HL-60/S4 treated with phorbol 12-myristate 13-acetate at 8.2 ng/mL for 4 days and 3 days (cell line): ENCODE measurements at regions not wholly inside any gene's neighbourhood (a gene's known extent, or its start where the extent isn't known, plus 50 kb on each side); places are given as distances from the start of the nearest gene placed in this dataset.

Experiments used
- in situ Hi-C: fragments of 300-500 bp; cut with MboI; formaldehyde crosslinking; loops from 2 replicates; pipeline ENCODE4 v1.15.0; 2022; ENCODE audit warnings: low sequenced_read_pairs

DNA sequence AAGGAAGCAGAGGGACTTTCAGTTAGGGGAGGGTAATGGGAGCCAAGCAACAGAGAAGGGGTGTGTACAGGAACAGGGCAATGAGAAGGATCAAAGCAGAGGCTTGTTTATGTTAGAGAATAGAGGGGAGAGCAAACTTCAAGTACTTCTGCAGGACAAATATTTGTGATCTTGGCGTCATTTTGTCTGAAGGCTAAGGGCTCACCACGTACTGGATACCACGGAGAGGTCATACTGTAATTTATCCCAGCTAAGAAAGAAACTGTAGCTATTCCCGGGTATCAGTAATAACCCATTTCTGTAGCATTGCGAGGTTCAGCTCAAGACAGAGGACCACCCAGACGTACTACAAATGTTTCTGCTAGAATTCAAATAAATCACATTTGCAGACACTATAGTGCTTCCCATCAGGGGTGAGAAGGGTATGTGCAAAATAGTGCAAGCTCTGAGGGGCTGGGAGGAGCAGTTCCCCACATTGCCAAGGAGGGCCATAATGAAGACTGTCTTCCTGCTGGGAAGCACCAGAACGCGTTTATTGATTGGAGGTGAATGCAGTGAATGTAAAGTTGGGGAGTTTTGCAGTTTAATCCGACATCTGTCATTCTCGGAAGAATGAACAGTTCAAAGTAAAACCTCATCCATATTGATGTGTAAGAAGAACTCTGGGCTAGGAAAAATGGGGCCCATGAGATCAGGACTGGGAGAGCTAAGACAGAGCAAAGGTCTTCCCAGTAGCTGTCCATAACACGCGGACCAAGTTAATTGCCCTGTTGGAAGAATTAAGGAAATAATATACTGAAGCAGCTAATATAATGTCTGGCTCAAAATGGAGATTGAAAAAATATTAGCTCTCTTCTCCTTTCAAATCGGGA, 136.9 kb downstream of the RWDD3 start:
- in situ Hi-C loops = no loop called here

DNA sequence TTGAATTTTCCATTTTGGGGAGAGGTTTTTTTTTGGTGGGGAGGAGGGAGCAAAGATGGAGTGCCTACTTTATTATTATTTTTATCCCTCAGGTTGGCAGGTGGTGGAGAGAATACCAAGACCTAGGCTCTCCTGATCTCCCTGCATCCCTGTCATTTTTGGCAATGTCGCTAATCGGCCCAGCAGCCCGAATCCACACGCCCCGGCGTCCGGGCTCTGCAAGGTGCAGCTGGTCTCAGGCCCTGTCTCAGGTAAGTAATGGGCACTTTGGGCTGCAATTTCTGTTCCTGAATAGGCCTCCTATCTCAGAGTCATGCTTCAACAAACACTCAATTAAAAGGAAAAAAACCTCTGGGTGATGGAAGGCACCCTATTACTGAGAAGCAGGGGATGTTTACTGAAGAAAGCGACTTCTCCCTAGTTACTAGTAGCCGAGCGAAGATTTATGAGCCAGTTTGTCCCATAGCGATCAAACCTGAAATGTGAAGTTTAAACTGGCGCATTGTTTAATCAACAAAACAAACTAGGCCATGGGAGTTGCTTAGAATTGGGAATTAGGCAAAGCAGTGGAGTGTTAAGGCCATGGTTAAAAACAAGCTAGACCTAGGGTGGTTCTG, 137.8 kb downstream of the RWDD3 start:
- in situ Hi-C loops = no loop called here

DNA sequence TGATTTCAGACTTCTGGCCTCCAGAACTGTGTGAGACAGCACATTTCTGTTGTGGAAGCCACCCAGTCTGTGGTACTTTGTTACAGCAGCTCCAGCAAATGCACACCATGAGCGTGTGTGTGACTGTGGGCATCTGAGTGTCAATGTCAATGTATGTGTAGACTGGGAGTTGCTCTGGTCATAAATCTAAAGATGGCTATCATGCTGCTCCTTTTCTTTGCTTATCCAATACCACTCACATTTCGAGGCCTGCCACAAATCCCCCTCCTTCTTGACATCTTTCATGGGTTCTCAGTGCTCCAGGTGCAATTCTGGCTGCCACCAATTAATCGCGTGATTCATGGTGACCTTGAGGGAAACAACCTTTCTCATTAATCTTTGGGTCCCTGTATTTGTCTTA, 141.2 kb downstream of the RWDD3 start:
- in situ Hi-C loops = no loop called here

DNA sequence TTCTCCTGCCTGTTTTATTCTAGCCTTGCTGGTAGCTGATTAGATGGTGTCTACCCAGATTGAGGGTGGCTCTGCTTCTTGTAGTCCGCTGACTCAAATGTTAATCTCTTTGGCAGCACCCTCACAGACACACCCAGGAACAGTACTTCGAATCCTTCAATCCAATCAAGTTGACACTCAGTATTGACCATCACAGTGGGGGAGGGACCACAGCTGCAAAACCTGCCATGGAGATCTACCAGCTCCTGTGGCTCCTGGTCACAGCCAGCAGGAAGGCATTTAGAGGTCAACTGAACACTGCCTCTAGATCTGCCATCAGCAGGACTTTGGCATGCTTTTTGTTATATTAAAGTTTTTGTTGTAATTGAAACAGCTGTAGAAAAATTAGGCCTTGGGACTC, 146.9 kb downstream of the RWDD3 start:
- in situ Hi-C loops = no loop called here

- in situ Hi-C loops = no loop called here
Observed at GRCh38 chr1:95382000-95382786, 148.2 kb downstream of the RWDD3 start.

DNA sequence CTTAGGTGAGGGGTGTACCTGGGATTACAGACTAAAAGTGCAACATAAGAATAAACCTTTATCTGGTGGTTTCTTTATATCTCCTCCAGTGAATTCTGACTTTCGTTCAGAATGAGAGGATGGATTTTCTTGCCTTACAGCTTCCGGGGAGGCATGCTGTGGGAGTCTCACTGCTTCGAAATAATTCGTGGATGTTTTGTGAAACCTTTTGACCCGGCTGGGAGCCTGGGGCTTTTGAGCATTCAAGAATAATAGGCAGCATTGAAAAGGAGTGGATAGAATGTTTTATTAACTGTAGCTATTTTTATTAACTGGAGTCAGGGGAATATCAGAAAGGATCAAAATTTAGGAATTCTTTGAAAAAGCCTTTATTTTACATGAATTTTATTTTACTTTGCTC, 149.1 kb downstream of the RWDD3 start:
- in situ Hi-C loops = no loop called here

DNA sequence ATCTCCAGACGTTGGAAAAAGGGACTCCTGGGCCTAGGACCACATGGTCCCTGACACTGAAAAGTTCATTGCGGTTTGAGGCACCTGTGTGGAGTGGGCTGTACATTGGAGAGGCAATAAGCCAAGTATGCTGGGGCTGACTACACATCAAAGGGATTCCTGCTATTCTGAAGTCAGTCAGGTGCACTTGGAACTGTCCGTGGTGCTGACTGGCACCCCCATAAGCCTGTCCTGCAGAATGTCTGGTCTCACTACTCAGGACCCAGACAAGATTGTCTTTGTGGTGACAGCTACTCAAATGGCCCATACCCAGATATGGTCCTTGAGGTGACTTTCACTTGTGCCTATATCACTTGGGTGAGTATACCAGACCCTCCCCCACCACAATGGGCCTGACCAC, 150.6 kb downstream of the RWDD3 start:
- in situ Hi-C loops = no loop called here

- in situ Hi-C loops = no loop called here
Observed at GRCh38 chr1:95386371-95386770, 152.4 kb downstream of the RWDD3 start.

GRCh38 chr1:95386915-95387314, 152.9 kb downstream of the RWDD3 start:
- in situ Hi-C loops = no loop called here

DNA sequence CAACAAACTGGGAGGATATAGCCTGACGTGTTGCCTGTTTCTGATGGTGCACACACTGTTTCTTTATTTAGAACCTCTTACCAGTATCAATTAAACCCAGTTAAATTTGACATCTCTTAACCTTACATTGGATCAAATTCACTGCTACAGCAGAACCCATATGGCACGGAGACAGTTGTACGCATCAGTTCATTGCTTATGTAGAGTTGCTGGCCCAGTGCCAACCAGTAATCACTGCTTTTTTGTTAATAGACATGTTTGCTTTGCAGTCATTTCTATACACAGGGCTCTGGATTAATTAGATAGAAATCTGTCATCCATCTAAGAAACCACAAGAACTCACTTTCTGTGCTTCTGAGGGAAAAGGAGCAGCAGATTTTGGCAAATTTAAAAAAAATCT, 154.0 kb downstream of the RWDD3 start:
- in situ Hi-C loops = no loop called here

GRCh38 chr1:95393434-95393833, 159.4 kb downstream of the RWDD3 start:
- in situ Hi-C loops = no loop called here

DNA sequence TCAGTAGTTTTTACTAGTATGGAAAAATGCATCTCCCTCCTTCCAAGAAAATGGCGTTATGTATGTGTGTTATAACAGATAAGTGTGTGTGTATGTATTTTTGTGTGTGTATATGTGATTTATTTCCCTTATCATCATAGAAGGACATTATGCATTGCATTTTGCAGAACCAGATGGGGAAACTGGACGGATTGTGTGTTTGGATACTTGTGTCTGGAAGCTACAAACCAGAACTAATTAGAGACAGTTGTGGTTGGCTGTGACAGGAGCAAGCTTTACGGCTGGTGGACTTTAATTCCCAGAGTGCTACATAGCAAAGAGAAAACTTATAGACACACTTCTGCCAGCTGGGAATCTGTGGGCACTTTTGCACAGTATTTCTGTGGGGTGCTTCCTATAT, 162.5 kb downstream of the RWDD3 start:
- in situ Hi-C loops = no loop called here

DNA sequence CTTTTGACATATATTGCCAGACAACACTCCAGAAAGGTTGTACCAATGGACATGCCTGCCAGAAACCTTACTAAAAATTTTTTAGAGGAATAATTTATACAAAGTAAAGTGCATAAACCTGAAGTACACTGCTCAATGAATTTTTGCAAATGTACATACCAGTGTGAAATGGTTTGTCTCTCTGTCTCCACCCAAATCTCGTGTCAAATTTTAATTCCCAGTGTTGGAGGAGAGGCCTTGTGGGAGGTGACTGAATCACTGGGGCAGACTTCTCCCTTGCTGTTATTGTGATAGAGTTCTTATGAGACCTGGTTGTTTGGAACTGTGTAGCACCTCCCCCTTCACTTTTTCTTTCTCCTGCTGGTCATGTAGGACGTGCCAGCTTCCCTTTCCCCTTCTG, 168.8 kb downstream of the RWDD3 start:
- in situ Hi-C loops = no loop called here

- in situ Hi-C loops = no loop called here
Observed at GRCh38 chr1:95406279-95406678, 172.3 kb downstream of the RWDD3 start.

DNA sequence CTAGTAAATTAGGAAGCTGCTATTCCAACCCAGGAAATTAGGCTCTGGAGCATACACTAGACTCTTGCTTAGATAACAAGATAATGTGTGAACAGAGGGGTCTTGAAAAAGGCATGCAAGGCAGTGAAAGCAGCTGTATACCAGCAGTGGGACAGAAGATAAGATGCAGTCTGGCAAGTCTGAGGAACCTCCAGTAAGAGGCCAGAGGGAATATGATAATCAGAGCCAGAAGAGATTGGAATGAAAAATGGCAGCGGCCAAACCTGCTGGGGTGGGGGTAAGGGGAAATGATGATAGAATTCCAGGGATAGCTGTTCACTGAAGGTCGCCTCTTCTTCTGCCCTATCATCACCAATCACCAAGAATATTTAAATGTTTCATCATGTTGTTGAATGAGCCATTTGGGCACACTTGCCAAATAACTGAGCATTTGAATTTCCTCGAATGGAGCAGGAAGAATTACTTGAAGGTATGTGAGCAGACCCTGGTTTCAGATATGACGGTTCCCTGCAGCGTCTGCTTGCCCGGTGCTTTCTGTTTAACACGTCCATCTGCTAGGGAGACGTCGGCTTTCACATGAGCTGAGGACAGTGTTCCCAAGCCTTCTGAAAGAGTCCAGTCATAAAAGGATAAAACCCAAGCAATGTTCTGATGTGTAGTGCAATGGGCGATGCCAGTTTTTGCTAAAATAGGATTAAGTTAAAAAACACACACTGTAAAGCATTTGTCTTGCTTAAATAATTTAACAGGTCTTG, 173.3 kb downstream of the RWDD3 start:
- in situ Hi-C loops = no loop called here

DNA sequence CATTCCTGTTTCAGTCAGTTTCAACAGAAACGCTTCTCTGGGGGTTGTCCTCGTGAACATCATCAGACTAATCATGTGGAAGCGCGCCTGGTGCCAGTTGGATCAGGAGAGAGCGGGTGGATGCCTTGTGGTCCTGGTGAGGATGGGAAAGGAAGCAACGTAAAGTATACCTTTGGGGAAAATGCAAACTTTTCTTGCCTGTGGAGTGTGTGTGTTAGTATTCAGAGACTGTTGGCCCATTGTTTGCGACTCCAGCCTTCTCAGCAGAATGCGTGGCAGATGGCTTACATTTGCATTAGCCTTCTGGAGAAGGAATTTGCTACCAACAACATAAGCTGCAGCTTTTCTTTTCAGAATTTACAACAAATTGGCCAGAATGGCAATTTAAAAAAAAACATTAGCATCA, 173.9 kb downstream of the RWDD3 start:
- in situ Hi-C loops = no loop called here

DNA sequence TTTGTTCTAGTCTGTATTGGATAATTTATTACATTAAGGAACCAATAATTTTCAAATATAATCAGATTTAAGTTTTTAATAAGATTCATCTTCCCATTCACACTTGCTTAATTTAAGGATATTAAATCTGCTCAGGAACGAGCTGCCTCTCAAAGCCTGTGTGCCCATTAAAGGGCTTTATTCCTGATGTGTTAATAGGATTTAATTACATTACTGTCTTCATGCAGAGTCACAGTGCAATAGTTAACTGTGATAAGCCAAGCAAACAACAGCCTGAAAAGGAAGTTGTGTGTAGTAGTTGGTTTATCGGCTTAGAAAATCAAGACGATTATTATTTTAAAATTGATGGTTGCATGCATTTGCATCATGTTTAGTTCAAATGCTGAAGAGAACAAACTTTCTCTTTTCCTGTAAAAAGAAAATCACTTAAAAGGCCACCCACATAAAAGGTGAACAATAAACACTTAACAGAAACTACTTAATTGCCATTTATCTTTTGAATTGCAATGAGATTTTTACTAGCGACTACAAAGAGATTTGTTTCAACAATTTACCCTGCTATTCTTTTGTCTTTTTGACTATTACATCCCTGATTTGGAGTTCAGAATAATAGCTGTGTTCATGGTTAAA, 174.6 kb downstream of the RWDD3 start:
- in situ Hi-C loops = no loop called here

DNA sequence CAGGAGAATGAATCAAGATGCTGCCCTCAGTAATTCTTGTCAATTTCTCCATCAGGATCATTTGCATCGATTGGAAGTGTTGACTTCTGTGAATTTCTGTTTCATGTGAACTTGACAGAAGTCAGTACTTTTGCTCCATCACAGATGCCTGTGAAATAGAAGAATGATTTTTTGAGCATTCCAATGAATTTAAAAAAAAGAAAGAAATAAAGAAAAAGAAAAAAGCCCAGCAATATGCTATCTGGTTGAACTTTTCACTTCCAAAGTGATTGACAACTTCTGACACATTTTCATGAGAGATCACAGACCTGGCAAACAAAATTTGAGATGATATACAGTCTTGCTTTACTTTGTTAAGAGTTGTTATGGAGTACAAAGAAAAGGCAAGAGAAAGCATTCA, 175.3 kb downstream of the RWDD3 start:
- in situ Hi-C loops = no loop called here

GRCh38 chr1:95409901-95410300, 175.9 kb downstream of the RWDD3 start:
- in situ Hi-C loops = no loop called here

DNA sequence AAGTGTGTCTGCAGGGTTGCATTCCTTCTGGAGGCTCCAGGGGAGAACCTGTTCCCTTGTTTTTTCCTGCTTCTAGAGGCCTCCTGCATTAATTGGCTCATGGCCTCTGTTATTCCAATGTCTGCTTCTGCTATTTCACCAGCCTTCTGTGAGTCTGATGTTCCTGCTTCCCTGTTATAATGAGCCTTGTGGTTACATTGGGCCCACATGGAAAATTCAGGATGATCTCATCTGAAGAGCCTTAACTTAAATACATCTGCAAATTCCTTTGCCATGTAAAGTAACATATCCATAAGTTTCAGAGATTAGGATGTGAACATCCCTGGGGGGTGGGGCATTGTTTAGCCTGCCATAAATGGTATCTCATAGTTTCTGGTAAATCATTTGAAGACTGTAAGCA, 181.1 kb downstream of the RWDD3 start:
- in situ Hi-C loops = no loop called here

GRCh38 chr1:95426772-95427171, 192.8 kb downstream of the RWDD3 start:
- in situ Hi-C loops = no loop called here
